ENCODE measurements at regions not wholly inside any gene's neighbourhood (a gene's known extent, or its start where the extent isn't known, plus 50 kb on each side); places are given as distances from the start of the nearest gene placed in this dataset.

- TF ChIP-seq CTCF (optimal IDR thresholded peaks at IDR 0.05 in 1 of 3, IDR thresholded peaks at IDR 0.05 in 1 of 3, conservative IDR thresholded peaks at IDR 0.05 in 1 of 3; ENCODE audit: extremely low read depth in 1 of 3, insufficient read depth in 2 of 3, low read length in 3 of 3) = no peak
- TF ChIP-seq EZH2 (IDR thresholded peaks at IDR 0.05; ENCODE audit: low read length) = no peak
Measured at GRCh38 chr2:42910645-42911405, 118.4 kb upstream of the HAAO start.

Measured in keratinocyte (primary cell).